GM21576 (cell line): ENCODE measurements at regions not wholly inside any gene's neighbourhood (a gene's known extent, or its start where the extent isn't known, plus 50 kb on each side); places are given as distances from the start of the nearest gene placed in this dataset.
"Not testable (repeated sequence)": the region's sequence is repeated elsewhere in the genome, so short reads cannot be mapped to it uniquely, and the experiment has no call there.

Experiments used
- ATAC-seq: cut with Tn5 transposase; IDR thresholded peaks from one replicate; pipeline ENCODE4 v1.9.1; 2021; ENCODE audit warnings: mild to moderate bottlenecking, moderate library complexity; ENCODE audit not compliant: unreplicated experiment

DNA sequence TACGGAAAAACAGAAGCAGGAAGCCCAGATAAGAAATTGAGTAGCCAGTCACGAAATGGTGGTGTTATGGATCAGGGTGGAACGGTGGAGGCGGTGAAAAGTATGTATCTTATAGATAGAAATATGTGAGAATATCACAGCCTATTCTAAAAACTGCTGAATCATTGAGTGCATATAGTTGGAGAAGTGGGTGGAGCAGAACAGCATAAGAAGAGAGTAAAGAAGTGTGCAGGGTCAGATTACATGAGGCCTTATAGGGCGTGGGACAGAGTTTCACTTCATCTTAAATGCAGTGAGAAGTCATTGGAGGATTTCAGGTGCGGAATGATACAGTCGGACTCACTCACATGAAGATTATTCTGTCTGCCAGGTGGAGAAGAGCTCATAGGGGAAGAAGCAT lies 293.1 kb downstream of the TRIML1 start:
- ATAC-seq, result no peak

DNA sequence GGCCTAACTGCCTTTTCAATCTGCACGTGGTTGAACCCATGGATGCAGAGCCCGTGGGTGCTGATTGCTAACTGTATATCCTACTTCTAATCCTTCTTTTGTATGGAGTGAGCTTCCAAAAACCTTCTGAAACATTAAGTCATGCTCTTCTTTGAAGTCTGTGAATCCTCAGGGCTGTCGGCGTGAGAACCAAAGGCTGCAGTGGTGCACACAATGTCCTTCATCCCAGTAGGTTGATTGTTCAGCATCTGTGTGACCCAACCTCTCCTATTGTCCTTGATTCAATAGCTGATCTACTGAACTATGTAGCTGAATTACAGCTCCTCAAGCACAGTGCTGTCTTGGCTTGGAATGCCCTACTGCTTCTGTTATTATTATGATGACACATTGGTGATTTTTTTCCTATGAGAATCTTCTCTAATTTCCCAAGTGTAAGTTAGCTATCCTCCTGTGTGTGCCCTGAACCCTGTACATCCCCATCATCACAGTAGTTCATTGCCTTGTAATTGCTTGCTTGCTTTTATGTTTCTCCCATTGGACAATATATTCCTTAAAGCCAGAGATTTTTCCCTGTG lies 294.6 kb downstream of the TRIML1 start:
- no peak for ATAC-seq

DNA sequence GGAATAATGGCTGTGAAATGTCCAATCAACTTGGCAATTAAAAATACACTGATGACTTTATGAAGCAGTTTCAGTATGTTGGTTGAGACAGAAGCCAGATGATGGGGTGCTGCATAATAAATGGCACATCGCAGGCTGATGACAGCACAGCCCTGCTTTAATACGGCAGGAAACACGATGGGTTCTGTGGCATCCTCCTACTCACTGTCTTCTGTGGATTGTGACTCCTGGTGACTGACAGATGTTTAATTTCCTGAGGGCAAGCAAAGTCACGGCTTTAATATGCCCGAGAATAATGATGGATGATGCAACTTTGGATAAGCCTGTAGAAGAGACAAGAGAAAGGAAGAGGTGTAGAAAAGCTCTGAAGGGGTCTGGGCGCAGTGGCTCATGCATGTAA lies 295.4 kb downstream of the TRIML1 start:
- no peak for ATAC-seq

DNA sequence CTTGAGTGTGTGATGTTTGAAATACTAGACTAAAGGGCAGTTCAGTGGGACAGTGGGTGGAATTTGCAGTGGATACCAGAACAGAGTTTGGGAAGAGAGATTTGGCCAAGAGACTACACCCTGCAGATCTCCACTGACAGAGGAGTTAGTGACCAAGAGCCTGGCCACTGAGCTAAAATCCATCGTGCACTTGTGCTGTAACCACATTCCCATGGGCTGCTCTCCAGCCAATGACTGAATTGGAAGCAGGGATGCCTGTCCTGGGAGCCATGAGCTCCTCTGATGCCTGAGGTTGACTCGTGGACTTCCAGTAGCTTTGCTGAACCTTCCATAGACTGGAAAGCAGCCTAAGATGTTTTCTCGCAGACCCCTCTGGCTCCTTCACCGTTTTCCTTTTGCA lies 296.1 kb downstream of the TRIML1 start:
- no peak for ATAC-seq

DNA sequence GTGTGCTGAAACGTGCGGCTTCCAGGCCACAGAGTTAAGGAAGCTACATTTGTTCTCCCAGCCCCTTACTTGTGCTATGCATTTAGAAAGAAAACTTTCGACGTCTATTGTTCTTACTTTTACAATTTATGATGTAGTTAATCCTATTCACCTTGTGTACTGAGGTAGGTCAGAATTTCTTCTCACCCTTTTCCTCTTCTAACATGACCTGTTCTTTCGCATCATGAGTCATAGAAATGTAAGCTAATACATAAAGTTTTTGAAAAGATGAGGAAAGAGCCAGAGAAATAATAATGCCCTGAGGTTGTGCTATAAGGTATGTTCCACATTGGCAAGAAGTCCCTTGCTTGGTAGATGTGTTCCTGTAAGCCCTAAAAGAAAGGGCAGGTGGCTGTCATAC lies 298.3 kb downstream of the TRIML1 start:
- ATAC-seq, result no peak

DNA sequence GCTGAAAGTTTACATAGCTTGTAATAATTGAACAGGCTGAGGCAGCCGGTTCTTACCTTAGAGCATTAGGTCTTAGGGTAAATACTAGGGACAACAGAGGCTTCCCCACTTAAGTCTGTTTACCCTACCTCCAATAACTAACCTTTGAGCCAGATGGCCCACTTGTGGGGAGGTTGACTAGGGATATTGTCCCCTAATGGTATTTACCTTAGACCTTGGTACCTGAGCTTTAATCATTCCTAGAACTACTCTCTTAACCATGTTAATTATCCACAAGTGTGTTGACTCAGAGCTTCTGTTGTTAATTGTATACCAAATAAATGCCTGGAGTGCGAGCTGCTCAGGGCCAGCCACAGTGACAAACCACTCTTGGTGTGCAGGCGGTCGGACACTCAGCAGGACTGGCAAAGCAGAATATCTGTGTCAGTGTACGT lies 299.2 kb downstream of the TRIML1 start:
- not testable (repeated sequence) for ATAC-seq

DNA sequence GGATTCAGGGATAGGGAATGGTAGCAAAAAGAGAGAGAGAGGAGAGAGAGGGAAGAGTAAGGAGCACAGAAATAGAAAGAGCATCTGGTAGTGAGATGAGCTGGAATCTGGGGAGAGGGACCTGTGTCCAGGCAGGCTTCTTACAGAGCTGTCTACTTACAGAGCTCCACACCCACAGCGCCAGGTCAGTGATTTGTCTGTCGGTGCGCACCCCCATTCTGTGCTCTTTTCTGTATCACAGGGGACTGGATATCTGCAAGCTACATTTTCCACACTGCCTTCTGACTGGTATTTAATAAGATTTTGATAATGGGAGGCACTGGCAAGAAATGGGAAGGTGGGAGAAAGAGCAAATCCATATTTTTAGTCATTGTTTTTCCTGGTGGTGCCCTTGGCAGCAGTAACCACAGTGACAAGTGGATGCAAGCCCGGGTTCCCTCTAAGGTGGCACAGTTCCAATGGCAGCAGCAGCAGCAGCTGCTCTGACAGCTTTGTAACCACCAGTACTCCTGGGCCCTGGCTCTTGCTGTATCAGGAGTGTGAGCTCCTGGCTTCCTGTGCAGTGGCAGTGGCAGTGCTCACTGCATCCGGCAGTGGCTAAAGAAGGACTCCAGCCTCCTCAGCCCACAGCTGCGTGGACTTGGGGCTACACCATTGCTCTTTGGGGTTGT lies 300.5 kb downstream of the TRIML1 start:
- no peak for ATAC-seq

DNA sequence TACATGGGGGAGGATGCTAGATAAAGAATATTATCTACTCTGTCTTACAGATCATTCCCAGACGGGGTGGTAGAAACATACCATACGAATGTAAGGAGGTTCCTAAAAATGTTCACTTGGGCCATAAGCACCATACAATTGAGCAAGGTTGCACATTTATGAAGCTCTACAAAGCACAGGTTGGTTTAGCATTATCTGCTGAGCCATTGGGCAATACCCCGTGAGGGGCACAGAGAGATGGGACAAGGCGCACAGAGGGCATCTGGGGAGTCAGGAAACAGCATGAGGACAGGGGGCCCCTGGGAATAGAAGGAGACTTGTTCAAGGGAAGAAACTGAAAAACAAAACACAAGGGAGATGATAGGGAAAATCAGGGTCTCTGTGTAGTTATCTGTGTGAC lies 305.3 kb downstream of the TRIML1 start:
- no peak for ATAC-seq

DNA sequence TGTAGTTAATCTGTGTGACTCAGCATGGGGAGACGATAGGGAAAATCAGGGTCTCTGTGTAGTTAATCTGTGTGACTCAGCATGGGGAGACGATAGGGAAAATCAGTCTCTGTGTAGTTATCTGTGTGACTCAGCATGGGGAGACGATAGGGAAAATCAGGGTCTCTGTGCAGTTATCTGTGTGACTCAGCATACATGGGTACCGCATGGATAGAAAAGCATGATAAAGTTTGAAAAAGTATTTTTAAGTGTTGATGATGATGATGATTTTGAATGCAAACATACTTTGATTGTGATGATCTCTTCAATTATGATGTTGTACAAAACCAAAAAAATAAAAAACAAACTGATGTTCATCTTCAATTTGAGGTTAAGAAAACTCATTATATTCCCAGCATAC lies 309.8 kb downstream of the TRIML1 start:
- not testable (repeated sequence) for ATAC-seq

DNA sequence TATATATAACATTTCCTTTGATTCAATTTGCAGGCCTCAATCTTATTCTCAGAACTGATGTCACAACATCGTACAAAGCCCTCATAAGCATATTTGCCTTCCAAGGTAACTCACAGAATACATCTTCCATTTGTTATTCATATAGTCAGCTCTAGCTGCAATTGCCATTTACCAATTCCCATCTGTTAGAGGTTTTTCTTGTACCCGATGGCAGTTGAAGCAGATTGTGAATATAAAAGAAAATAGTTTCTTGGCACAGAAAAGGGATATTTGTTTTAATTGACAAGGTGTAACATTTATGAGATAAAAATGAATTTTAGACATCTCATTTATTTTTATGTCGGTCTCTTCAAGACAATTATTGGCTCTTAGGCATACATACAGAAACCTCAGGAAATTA lies 311.3 kb downstream of the TRIML1 start:
- ATAC-seq, result no peak

DNA sequence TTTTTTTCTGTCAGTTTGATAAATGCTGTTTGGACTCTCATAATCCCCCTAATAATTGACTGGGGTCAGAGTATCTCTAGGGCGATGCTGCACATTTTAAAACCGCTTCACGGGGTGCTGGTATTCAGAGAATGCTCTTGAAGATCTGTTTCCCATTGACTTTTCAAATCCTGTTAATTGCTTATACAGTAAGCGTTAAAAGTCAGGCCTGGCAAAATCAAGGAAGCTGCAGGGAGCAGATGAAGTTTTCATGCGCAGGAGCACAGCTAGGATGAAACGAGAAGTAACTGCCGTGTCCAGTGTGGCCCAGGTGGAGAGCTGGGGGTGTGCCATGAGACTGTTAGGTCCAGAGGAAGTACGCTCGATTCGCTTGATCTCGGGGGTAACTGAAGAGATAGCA lies 312.9 kb downstream of the TRIML1 start:
- no peak for ATAC-seq

DNA sequence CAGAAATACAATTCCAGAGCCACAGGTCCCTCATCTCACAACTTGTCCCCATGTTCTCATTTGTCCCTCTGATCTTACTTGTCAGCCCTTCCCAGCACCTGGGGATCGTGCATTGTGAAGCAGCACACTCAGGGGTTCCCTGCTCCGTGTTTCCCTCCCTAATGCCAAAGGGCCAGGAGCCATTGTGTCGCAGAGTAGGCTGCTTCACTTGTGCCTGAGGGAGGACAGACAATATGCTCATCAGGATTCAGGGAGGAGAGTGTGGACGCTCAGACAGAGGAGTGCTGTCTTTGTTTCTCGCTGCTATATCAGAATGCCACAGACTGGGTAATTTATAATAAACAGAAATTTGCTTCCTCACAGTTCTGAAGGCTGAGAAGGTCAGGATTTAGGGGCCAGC lies 315.3 kb downstream of the TRIML1 start:
- no peak for ATAC-seq

DNA sequence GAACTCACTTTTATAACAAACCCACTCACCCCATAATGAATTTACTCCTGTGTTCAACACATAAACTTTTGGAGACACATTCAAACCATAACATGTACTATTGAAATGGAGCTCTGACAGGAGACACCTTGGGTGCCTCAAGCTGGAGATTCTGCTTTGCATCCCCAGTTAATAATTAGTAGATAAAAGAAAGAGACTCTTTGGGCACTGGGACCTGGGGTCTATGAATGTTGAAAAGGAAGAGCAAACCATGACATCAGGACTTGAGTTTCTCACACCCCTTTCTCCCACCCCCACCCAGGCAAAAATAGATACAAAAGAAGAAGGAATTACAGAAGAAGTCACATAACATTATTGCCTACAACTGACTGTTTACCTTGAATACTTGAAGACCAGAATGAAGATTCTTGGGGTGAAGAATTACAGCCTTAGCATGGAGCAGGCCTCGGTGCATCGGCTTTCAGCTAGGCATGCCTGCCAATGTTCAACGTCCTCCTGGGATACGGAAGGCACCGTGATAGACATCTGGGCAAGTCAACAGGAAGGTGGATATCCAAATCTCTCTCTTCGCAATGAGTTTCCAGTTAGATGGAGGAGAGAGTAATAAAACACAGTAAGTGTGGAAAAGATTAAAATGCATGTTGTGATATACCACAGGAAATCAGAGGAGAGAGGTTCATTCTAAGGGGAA lies 316.0 kb downstream of the TRIML1 start:
- ATAC-seq, result no peak

DNA sequence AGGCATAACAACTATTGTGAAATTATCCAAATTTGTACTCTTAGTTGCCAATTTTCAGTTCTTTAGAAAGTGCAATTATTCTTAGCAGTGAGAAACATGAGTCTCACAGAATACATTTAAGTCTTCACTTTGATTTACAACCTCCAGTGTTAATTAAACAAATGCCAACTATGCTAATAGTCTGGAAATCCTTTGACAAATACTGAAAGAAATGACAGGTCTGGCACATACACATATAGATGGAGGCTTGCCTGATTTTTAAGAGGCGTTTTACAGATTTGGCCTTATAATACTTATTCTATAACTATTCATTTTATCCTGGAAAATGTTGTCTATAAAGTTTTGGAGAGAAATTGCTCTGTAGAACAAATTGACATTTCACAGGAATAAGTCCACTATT lies 320.1 kb downstream of the TRIML1 start:
- no peak for ATAC-seq

DNA sequence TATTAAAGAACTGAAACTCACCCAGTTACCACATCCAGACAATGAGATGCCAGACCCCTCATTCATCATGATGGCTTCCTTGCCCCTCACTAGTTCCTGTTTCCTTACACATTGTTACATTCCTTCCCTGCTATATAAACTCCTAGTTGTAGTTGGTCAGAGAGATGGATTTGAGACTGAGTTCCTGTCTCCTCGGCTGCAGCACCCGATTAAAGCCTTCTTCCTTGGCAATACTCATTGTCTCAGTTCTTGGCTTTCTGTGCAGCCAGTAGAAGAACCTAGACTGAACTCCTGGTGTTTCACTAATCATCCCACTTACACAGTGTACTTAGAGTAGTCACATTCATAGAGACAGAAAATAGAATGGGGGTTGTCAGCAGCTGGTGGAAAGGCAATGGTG lies 324.7 kb downstream of the TRIML1 start:
- ATAC-seq, result no peak

DNA sequence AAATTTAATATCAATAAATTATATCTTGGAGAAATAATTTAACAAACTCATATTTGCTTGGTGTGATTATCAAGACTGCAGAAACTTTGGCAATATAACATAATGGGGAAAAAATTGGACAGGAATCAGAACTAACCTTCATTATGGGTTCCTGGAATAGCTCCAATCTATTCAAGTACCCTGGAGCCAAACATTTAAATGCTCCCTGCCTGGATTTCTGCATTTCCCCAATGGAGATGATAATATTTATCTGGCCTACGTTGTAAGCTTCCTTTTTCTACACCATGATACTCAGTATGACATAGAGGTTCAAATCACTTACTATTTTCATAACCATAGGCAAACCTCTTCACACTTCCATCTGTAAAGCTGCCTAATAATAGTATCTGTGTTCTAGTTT lies 326.8 kb downstream of the TRIML1 start:
- ATAC-seq, result no peak

DNA sequence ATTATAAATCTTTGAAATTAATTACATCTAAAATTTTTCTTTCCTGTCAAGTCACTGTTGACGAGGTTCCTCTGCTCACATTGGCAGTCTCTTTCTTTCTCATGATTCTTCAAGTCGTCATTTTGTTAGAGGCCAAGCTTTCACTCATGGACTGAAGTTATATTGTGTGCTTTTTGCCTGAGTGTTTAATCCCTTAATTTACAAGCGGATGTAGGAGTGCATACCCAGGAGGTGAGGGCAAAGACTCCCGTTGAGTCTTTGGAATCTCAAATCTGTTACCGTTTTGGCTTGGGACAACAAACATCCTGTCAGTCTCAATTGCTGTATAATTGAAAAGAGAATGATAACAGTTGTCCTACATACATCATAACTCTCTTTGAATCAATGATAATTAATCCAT lies 345.0 kb downstream of the TRIML1 start:
- no peak for ATAC-seq

DNA sequence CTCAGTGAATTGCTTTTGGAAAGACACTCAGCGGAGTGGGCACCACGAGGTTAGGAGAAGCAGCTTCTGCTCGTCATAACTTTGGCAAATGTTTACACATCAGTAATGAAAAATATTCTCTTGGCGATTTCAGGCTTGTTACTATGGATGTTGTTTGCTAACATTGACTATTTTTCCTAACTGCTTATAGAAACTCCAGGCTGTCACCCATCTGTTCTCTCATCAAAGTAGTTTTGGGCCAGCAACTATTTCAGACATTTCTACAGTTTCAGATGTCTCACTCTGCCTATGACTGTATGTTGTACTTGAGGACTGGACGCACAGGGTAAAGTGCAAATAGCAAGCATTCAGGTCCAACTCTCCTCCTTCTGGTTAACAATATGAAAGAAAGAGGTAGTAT lies 346.7 kb downstream of the TRIML1 start:
- no peak for ATAC-seq

DNA sequence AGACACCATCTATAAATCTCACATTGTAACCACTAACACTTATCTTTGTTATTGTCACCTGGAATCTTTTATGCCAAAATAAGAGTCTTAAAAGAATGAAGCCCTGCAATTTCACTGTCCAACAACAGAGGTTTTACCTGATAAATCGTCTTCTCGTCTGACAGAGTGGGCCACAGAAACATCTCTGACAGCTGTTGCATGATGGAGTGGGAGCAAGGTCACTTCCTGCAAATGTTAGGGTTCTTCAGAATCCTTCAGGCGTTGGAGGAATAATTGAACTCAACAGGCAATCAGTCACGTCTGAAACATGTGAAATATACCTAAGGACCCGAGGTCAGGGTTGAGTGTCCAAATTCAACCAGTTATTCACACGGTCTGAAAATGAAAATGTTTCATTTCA lies 353.6 kb downstream of the TRIML1 start:
- ATAC-seq, result no peak

DNA sequence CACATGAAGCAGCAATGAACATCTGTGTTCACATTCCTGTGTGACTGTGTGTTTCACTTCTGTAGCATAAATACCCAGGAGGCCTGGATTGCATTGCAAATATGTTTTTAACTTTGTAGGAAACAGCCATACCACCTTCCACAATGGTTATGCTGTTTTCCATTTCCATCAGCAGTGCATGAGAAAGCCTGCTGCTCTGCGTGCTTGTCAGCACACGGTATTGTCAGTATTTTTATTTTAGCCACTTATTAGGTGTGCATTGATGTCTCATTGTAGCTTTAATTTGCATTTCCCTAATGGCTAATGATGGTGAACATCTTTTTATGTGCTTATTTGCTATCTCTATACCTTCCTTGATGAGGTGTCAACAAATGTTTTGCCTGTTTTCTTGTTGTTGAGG lies 355.9 kb downstream of the TRIML1 start:
- ATAC-seq, result no peak

DNA sequence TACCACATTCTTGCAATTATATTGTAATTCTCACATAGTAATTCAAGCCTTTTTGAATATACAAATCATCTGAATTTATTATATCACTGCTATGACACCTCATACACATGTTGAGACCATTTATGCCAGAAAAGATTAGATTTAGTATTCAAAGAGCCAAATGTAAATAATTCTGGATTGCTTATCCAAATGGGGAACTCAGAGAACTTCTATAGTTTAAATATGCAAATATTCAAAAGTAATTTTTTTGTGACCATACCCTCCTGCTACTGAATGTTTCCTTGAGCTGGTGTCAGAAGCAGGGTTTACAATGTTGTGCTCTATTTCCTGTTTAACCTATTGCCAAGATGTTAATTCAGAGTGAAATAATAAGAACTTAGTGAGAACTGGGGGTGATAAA lies 372.2 kb downstream of the TRIML1 start:
- ATAC-seq, result no peak

DNA sequence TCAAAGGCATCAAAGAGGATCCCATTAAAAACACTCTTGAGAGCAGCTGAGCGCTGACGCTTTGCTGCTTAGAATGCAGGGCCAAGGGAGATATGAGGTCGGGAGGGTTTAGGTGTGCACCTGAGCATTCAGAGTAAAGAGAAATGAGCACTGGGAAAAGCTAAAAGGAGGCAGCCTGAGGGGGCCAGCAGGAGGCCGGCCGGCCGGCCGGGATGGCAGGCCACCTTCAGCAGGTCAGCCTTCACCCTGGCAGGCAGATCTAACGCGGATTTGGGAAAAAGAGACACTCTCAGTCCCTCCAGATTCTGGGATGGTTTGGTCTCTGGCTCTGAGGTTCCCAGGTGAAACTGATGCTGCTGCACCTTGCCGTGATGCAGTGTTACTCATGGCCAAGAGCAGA lies 393.5 kb downstream of the TRIML1 start:
- ATAC-seq, result no peak

DNA sequence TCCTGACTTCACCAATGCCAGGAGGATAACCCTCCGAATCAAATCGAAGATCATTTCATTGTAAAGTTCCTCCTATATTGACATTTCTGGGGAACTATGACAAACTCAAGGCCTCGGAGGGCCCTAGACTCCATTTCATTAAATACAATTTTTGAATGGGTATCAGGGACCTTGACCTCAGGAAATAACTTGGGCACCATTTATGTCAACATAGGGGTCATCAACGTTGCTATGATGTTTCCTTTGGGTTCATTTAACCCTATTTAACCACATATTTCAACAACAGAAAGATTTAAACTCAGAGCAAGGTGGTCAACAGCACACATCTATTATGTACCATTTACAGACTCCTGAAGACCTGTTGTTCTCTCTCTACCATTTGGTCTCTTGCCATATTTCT lies 395.1 kb downstream of the TRIML1 start:
- ATAC-seq, result no peak
